GM19455 (cell line): ENCODE measurements at regions not wholly inside any gene's neighbourhood (a gene's known extent, or its start where the extent isn't known, plus 50 kb on each side); places are given as distances from the start of the nearest gene placed in this dataset.
"Not testable (repeated sequence)": the region's sequence is repeated elsewhere in the genome, so short reads cannot be mapped to it uniquely, and the experiment has no call there.

Experiments
- ATAC-seq: cut with Tn5 transposase; IDR thresholded peaks from one replicate; pipeline ENCODE4 v1.9.1; 2021; ENCODE audit not compliant: unreplicated experiment

GRCh38 chr1:117702654-117703053 lies 96.8 kb downstream of the TENT5C start:
- no peak for ATAC-seq

DNA sequence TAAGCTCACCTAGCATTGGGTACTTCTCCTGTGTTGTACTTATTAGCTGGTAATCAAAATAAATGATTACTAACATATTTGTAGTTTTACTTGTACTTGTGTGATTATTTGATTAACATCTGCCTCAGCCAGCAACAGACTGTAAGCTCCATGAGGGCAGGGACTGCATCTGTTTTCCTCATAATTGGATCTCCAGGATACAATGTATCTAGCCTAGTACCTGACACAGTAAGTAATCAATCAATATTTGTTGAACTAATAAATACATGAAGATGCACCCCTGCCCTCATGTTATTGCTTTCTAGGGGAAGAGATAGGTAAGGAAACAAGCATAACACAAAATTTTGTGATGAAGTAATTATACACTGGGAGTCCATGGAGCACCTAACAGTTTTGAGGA lies 101.5 kb downstream of the TENT5C start:
- no peak for ATAC-seq

- ATAC-seq, result no peak
These were observed 102.7 kb downstream of the TENT5C start for GRCh38 chr1:117708323-117709248.

GRCh38 chr1:117709249-117709691 lies 103.4 kb downstream of the TENT5C start:
- no peak for ATAC-seq

- no peak for ATAC-seq
These were observed 104.9 kb downstream of the TENT5C start for GRCh38 chr1:117710710-117711109.

GRCh38 chr1:117712621-117713020 lies 106.8 kb downstream of the TENT5C start:
- no peak for ATAC-seq

- no peak for ATAC-seq
These were observed 108.7 kb downstream of the TENT5C start for GRCh38 chr1:117714546-117714945.

DNA sequence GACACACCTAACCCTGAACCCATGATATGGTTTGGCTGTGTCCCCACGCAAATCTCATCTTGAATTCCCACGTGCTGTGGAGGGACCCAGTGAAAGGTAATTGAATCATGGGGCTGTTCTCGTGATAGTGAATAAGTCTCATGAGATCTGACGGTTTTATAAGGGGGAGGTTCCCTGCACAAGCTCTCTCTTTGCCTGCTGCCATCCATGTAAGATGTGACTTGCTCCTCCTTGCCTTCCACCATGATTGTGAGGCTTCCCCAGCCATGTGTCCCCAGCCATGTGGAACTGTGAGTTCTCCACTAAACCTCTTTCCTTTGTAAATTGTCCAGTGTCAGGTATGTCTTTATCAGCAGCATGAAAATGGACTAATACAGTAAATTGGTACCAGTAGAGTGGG lies 110.2 kb downstream of the TENT5C start:
- not testable (repeated sequence) for ATAC-seq

DNA sequence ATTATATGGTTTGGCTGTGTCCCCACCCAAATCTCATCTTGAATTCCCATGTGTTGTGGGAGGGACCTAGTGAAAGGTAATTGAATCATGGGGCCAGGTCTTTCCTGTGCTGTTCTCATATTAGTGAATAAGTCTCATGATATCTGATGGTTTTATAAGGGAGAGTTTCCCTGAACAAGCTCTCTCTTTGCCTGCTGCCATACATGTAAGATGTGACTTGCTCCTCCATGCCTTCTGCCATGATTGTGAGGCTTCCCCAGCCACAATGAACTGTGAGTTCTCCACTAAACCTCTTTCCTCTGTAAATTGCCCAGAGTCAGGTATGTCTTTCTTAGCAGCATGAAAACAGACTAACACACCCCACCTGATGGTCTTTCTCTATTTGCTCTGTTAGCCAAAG lies 112.1 kb downstream of the TENT5C start:
- ATAC-seq, result not testable (repeated sequence)

DNA sequence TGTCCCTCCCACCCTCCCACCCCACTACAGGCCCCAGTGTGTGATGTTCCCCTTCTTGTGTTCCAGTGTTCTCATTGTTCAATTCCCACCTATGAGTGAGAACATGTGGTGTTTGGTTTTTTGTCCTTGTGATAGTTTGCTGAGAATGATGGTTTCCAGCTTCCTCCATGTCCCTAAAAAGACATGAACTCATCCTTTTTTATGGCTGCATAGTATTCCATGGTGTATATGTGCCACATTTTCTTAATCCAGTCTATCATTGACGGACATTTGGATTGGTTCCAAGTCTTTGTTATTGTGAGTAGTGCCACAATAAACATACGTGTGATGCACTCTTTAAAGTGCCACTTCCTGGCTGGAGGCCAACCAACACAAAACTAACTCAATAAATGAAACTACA lies 112.7 kb downstream of the TENT5C start:
- ATAC-seq, result not testable (repeated sequence)

GRCh38 chr1:117719004-117719403 lies 113.2 kb downstream of the TENT5C start:
- no peak for ATAC-seq

- ATAC-seq, result no peak
These were observed 126.4 kb downstream of the TENT5C start for GRCh38 chr1:117732065-117732797.

- ATAC-seq, result no peak
These were observed 127.1 kb downstream of the TENT5C start for GRCh38 chr1:117732956-117733355.

GRCh38 chr1:117734403-117734802 lies 128.6 kb downstream of the TENT5C start:
- no peak for ATAC-seq

GRCh38 chr1:117735045-117735992 lies 129.5 kb downstream of the TENT5C start:
- no peak for ATAC-seq

- ATAC-seq, result no peak
These were observed 133.7 kb downstream of the TENT5C start for GRCh38 chr1:117739504-117739903.

DNA sequence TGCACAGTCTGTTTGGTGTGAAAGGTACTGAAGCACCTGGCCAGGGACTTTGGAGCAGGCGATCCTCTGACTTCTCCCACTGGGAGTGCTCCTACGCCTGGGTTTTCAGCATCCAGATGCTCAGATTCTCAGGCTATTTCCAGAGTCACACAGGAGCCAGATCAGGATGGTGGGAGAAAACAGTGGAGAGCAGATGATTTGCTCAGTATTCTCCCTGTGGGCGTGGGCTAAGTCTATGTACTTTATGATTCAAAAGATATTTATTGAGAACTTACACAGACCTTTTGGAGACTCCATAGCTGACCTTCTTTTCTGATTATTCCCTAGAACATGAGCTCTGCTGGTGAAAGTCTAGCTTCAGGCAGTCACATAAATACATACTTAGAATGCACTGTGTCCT lies 134.6 kb downstream of the TENT5C start:
- ATAC-seq, result no peak

- ATAC-seq, result not testable (repeated sequence)
These were observed 140.7 kb downstream of the TENT5C start for GRCh38 chr1:117746565-117746964.

DNA sequence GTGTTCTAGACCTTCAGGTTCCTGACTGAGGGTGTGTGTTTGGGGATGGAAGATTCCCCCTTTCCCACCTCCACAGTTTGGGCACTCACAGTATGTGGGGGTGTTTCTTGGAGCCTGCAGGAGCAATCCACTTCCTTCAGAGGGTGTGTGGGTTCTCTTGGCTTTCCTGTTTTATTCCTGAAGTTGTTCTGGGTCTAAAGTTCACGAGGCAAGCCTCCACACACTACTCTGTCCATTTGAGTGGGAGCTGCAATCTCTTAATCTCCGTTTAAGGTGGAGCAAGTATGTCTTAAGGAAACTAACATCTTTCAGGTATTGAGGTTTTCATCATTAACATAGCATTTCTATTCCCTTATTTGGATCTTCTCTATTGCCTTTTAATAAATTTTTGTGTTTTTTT lies 141.8 kb downstream of the TENT5C start:
- ATAC-seq, result no peak

DNA sequence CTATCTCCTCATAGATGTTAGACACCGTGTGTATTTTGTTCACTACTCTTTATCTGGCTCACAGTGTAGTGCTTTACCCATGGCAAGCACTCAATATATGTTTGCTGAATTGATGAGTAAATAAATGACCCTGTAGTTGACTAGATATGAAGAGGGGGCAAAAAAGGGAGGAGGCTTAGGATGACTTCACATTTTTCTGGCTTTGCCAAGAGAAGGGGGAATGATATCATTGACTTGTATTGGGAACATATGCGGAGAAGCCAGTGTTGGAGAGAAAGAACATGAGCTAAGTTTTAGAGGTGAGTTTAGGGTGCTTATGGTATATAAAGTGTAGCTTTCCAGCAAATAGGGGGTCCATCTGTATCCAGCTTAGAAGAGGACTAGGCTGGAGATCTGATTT lies 145.5 kb downstream of the TENT5C start:
- ATAC-seq, result no peak

GRCh38 chr1:117752661-117753060 lies 146.8 kb downstream of the TENT5C start:
- no peak for ATAC-seq
